Spleen (tissue), 7 donors: ENCODE measurements at regions not wholly inside any gene's neighbourhood (a gene's known extent, or its start where the extent isn't known, plus 50 kb on each side); places are given as distances from the start of the nearest gene placed in this dataset.

ENCODE experiments used
- POLR2A ChIP-seq, 3 donors: fragments of 450-650 bp; IDR thresholded peaks; one replicate each; pipeline ENCODE4 v1.5.1; 2017; ENCODE audit warnings: antibody characterized with exemption in 3 of 3, mild to moderate bottlenecking in 1 of 3
- TF ChIP-seq, protein P1 (sequence below), 11 experiments: fragments of 200-600 bp in 7 of 11; fragments of 450-650 bp in 4 of 11; sonication (generic) in 4 of 11; IDR thresholded peaks in 8 of 11; conservative IDR thresholded peaks in 3 of 11; 1 replicate in 7 of 11; 2 replicates in 4 of 11; pipeline versions ENCODE4 v1.4.0 to v1.8.0; 2016 to 2021; ENCODE audit warnings: antibody characterized with exemption in 11 of 11, inconsistent platforms in 4 of 11, mild to moderate bottlenecking in 1 of 11
- donor health status: DM: no; HTN: no; CAD: no; lungs with moderate emphysema.
- donor health status: DM: no; HTN: no; CAD: no.
- donor health status: DM: no; HTN: no; CAD: no.

DNA sequence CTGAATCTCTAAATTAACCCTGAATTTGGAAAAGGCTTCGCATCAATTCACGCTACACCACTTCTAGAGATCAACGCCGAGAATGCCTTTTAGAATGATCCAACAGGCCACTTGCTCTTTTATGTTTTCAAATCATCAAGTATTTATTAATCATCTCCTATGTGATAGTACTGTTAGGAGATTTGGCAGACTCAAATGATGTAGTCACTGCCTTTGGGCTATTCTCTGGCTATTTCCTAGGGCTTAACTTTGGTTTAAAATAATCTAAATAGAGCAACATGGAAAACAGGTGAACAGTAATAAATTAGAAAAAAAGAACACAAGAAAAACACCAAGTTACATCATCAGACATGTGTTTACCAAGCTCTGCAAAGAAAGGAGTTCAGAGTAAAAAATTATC is 140.3 kb downstream of the TENT5A start:
- TF ChIP-seq POLR2A (IDR thresholded peaks at IDR 0.05): no peak
- TF ChIP-seq, protein P1, sequence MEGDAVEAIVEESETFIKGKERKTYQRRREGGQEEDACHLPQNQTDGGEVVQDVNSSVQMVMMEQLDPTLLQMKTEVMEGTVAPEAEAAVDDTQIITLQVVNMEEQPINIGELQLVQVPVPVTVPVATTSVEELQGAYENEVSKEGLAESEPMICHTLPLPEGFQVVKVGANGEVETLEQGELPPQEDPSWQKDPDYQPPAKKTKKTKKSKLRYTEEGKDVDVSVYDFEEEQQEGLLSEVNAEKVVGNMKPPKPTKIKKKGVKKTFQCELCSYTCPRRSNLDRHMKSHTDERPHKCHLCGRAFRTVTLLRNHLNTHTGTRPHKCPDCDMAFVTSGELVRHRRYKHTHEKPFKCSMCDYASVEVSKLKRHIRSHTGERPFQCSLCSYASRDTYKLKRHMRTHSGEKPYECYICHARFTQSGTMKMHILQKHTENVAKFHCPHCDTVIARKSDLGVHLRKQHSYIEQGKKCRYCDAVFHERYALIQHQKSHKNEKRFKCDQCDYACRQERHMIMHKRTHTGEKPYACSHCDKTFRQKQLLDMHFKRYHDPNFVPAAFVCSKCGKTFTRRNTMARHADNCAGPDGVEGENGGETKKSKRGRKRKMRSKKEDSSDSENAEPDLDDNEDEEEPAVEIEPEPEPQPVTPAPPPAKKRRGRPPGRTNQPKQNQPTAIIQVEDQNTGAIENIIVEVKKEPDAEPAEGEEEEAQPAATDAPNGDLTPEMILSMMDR (IDR thresholded peaks at IDR 0.05 in 8 of 11, conservative IDR thresholded peaks at IDR 0.05 in 3 of 11): no peak
